GM18858 (cell line): ENCODE measurements at regions not wholly inside any gene's neighbourhood (a gene's known extent, or its start where the extent isn't known, plus 50 kb on each side); places are given as distances from the start of the nearest gene placed in this dataset.

Experiments
- ATAC-seq: cut with Tn5 transposase; IDR thresholded peaks from one replicate; pipeline ENCODE4 v1.9.1; 2021; ENCODE audit not compliant: unreplicated experiment

- no peak for ATAC-seq
These were observed 393.0 kb upstream of the GNPDA2 start for GRCh38 chr4:45119376-45119775.

GRCh38 chr4:45102716-45103115, 376.4 kb upstream of the GNPDA2 start:
- ATAC-seq: no peak

GRCh38 chr4:45100956-45101818, 374.8 kb upstream of the GNPDA2 start:
- no peak for ATAC-seq

GRCh38 chr4:45099471-45099870, 373.1 kb upstream of the GNPDA2 start:
- ATAC-seq: no peak

GRCh38 chr4:45094684-45095083, 368.3 kb upstream of the GNPDA2 start:
- ATAC-seq: no peak

- no peak for ATAC-seq
These were observed 355.7 kb upstream of the GNPDA2 start for GRCh38 chr4:45082101-45082500.

GRCh38 chr4:45079616-45080015, 353.3 kb upstream of the GNPDA2 start:
- ATAC-seq: no peak

- no peak for ATAC-seq
These were observed 351.8 kb upstream of the GNPDA2 start for GRCh38 chr4:45078201-45078600.

GRCh38 chr4:45072981-45073380, 346.6 kb upstream of the GNPDA2 start:
- no peak for ATAC-seq

GRCh38 chr4:45064741-45065140, 338.4 kb upstream of the GNPDA2 start:
- no peak for ATAC-seq

- ATAC-seq: no peak
These were observed 337.3 kb upstream of the GNPDA2 start for GRCh38 chr4:45063696-45064095.

- no peak for ATAC-seq
These were observed 336.7 kb upstream of the GNPDA2 start for GRCh38 chr4:45062935-45063545.

GRCh38 chr4:45043911-45044310, 317.6 kb upstream of the GNPDA2 start:
- no peak for ATAC-seq

- ATAC-seq: no peak
These were observed 310.3 kb upstream of the GNPDA2 start for GRCh38 chr4:45036677-45037076.

GRCh38 chr4:45033676-45034419, 307.5 kb upstream of the GNPDA2 start:
- ATAC-seq: no peak

- ATAC-seq: no peak
These were observed 303.7 kb upstream of the GNPDA2 start for GRCh38 chr4:45030059-45030458.

GRCh38 chr4:45007508-45007907, 281.2 kb upstream of the GNPDA2 start:
- no peak for ATAC-seq

GRCh38 chr4:45006078-45006477, 279.7 kb upstream of the GNPDA2 start:
- ATAC-seq: no peak

- ATAC-seq: no peak
These were observed 278.6 kb upstream of the GNPDA2 start for GRCh38 chr4:45004847-45005565.

GRCh38 chr4:45004326-45004725, 278.0 kb upstream of the GNPDA2 start:
- ATAC-seq: no peak

GRCh38 chr4:44996276-44996845, 270.0 kb upstream of the GNPDA2 start:
- ATAC-seq: no peak
